Stimulated activated naive CD4-positive, alpha-beta T cell (primary cell): ENCODE measurements at regions not wholly inside any gene's neighbourhood (a gene's known extent, or its start where the extent isn't known, plus 50 kb on each side); places are given as distances from the start of the nearest gene placed in this dataset.

ENCODE experiments used
- DNase-seq, 6 experiments: peaks; one replicate each; lab custom pipeline; 2025; lab: John Stamatoyannopoulos, UW

- no peak for DNase-seq
Measured at GRCh38 chr11:119885067-119885466, 156.1 kb upstream of the NECTIN1 start.

DNA sequence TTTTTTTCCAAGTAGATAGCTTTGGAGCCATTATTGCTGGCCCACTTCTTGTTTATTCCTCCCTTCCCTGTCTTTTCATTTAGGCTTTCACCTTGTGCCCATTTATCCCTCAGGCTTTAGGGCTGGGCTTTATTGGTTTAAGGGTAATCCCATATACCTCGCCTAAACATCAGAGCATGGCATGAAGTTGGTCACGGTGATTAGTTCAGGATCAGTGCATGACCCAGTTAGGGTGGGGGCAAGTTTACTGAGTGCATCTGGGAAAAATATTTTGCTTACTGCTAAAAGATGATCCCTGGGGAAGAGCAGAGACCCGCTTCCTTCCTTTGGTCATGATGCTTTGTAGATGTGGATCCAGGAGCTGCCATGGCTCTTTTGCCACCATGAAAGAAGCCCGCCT is 153.3 kb upstream of the NECTIN1 start:
- DNase-seq = no peak

DNA sequence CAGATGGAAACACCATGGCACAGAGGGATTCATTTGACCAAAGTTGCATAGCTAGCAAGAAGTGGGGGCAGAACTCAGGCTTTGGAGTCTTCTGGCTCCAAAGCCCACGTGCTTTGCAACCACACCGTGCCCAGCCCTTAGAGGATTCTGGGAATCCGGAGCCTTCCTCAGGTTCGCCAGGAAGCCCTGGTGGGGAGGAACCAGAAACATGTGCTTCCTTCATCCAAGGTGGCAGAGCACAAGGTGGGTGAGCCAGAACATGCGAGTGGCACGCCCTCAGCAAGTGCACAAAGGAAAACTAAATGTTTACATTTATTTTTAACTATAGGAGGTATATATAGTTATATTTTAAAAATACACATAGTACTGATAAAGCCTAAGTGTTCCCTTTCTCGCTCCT is 151.9 kb upstream of the NECTIN1 start:
- DNase-seq = no peak

- no peak for DNase-seq
Measured at GRCh38 chr11:119880143-119880542, 151.1 kb upstream of the NECTIN1 start.

- DNase-seq = no peak
Measured at GRCh38 chr11:119878990-119879389, 150.0 kb upstream of the NECTIN1 start.

DNA sequence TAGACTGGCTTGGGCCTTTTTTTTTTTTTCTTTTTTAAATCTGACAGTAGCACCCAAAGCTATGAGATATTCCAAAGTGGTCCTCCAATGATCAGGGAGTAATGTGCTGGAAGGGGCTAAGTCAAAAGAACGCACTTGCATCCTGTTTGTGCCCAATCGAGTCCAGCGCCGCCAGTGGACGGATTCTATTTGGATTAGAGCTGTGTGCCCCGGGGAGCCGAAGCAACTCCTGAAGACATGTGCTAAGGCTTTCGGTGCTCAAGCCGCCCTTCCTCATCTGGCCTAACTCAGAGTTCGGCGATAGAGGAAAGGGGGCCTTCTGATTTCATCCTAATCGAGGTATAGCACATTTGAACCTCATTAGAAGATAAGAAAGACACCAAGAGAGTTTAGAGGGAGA is 147.8 kb upstream of the NECTIN1 start:
- no peak for DNase-seq

DNA sequence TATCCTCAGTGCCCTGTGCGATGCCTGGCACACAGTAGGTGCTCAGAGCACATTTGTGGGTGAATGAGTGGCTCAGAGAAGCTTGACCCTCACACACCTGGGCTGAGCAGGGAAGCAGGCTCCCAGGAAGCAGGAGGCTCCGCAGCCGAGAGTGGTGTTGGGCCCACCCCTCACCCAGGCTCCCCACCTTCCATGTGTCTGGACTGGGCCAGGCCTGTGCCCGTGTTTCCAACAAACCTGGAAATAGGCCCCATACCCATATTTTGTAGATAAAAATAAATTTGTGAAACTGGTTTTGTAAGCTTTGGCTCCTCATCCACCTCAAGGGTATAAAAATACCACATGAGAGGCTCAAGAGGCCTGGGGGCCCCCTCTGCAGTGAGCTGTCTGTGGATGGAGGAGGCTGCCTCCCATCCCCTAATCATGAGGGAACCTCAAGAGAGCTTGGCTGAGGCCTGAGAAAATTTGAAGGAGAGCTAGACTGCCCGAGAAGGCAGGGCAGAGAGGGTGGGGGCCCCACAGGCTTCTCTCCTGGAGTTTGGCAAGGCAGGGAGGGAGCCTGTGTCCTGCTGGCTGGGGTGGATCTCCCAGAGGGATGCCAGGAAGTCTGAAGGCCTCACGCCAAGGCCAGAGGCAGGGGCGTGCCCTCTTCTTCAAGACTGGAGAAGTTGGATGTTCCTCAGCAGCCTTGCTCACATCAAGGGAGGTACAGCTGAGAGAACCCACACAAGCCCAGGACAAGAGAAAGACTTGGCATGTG is 147.0 kb upstream of the NECTIN1 start:
- no peak for DNase-seq

- DNase-seq = no peak
Measured at GRCh38 chr11:119874660-119875238, 145.7 kb upstream of the NECTIN1 start.

GRCh38 chr11:119873761-119874421 is 144.9 kb upstream of the NECTIN1 start:
- DNase-seq = no peak

DNA sequence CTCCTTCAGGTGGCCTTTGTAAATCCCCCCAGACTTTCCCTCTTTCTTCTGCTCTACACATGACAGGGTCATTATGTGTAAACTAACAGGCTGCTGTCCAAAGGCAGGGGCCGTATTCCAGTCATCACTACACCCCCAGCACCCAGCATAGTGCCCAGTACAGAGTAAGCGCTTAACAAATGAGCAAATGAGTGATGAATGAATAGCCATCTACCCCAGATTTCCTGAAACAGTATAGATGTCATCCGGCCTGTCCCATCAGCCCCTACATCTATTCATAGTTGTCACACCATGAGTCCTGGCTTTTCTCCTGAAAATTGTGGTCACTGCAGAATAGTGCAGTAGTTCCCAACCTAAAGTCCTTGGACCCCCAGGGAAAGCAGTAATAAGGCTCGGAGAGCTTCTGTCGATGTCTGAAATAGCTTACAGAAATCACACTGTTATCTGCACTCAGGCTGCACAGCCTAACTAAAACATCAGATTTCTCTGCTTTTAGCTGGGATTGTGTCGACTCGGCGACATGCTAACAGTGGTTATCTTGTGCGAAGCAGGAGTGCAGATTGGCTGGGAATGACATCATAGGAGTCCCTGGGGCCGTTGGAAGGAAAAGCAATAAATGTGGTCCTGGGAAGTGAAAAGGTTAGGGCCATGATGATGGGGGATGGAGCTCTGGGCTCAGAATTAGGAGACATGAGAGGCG is 143.8 kb upstream of the NECTIN1 start:
- no peak for DNase-seq

DNA sequence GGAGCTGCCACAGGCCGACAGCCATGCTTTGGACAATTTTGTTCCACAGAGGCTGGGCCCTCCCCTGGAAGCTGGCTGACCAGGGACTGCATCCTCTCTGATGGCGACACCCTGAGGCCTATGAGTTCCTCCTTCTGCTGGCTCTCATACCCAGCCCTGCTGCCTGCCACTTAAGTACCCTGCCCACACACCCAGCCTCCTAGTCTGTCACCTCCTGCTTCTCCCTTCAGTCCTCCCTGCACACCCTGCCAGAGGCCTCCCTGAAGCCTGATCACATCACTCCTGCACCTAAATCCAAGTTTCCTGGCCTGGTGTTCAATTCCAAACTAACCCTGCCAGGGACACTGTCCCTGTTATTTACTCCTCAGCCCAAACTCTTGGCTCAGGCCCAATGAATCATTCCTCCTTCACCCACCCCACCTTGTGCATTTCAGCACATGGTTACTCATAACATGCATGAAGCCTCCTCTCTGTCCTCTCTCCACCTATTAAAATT is 136.7 kb upstream of the NECTIN1 start:
- no peak for DNase-seq

DNA sequence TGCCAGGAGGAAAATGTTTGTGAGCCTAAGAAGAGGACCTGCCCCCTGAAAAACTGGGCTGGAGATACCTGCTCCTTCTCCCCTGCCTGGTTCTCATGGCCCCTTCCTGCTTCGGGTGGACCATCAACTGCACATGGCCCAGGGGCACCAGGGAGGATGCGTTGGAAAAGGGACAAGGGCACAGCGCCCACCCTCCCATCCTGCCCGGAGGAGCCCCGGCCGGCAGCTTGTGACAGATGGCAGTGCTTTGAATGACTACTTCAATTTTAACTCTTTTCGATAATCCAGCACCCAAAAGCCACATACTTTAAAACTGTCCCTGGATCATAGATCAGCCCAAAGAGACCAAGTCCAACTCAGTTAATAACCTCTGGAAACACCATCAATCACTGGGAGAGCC is 135.8 kb upstream of the NECTIN1 start:
- no peak for DNase-seq

- no peak for DNase-seq
Measured at GRCh38 chr11:119863851-119864601, 135.0 kb upstream of the NECTIN1 start.

GRCh38 chr11:119863236-119863635 is 134.2 kb upstream of the NECTIN1 start:
- no peak for DNase-seq

GRCh38 chr11:119861160-119861559 is 132.2 kb upstream of the NECTIN1 start:
- DNase-seq = no peak

- DNase-seq = no peak
Measured at GRCh38 chr11:119860561-119861094, 131.6 kb upstream of the NECTIN1 start.

DNA sequence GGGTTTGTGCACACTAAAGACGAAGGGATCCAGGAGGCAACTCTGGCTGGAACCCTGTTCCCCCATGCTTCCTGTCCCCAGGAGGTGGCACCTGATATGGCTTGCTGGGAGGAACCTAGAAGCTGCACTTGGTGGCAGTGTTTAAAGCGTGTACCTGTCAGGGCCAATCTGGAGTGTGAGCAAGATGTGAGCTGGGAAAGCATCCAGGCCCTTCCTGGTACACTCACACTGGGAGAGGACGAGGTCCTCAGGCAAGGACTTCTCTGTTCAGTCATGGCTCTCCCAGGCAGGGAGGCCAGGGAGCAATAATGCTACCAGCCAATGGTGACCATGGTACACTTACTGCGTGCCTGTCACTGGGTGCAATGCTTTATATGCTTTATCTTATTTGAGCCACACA is 130.7 kb upstream of the NECTIN1 start:
- DNase-seq = no peak

DNA sequence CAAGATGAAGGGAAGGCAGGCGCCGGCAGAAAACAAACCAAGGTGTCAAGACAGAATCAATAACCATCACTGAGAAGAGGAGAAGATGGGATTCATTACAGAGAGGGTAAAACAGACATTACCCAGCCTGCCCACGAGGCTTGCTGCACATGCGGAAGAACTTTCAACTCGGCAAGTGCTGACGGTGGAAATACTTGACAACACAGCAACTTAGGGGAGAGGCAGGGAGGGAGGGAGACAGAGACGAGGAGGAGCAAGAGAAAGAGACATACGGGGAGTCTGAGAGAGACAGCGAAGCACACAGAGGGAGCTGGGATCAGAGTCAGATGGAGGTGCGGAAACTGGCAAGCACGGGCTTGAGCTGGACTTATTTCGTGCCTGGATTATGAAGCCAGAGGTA is 129.3 kb upstream of the NECTIN1 start:
- no peak for DNase-seq

GRCh38 chr11:119856681-119857485 is 127.9 kb upstream of the NECTIN1 start:
- no peak for DNase-seq

DNA sequence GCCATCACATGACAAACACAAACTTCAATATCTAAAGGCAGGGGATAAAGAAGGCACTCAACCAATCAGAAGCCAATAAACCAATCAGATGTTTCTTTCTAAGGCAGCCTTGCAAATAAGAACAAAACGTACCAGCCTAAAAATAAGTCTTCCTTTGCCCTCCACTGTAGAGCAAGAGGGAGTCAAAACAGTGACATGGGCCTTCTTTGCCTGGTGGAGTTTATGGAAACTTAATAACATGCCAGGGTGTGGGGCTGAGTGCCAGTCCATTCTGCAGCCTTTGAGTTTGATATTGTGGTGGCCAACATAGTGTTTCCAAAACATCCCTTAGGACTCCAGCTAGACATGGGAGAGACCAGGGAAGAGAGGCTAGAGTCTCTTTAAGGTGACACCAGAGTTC is 126.1 kb upstream of the NECTIN1 start:
- no peak for DNase-seq

GRCh38 chr11:119854521-119854920 is 125.5 kb upstream of the NECTIN1 start:
- DNase-seq = no peak
